Naive thymus-derived CD4-positive, alpha-beta T cell (primary cell): ENCODE measurements at regions not wholly inside any gene's neighbourhood (a gene's known extent, or its start where the extent isn't known, plus 50 kb on each side); places are given as distances from the start of the nearest gene placed in this dataset.

Experiments
- ATAC-seq: fragments of 150-1000 bp; cut with Tn5 transposase; 2 replicates; pipeline ENCODE4 v1.10.0; 2021; ENCODE audit warnings: mild to moderate bottlenecking, moderate library complexity
- CTCF ChIA-PET: fragments of 350-600 bp; sonication (Branson Sonifier 250); formaldehyde crosslinking; loops from one replicate; lab custom pipeline; 2021; ENCODE audit warnings: antibody characterized with exemption; lab: Charles Lee
- POLR2A ChIA-PET: fragments of 350-600 bp; sonication (Branson Sonifier 250); formaldehyde crosslinking; loops from one replicate; lab custom pipeline; 2021; ENCODE audit warnings: antibody characterized with exemption, inconsistent platforms; lab: Charles Lee
- DNase-seq, 9 donors: peaks; one replicate each; pipeline versions ENCODE4 v3.0.0 to v3.0.0-alpha.2; 2020 to 2022; ENCODE audit warnings: mixed read lengths in 1 of 9
- H3K27ac ChIP-seq: one replicate; pipeline ENCODE4 v1.7.0; 2013; ENCODE audit warnings: mild to moderate bottlenecking, low read depth, low read length, moderate library complexity
- H3K27me3 ChIP-seq, 2 donors: one replicate each; pipeline ENCODE4 v1.7.0; 2013; ENCODE audit warnings: low read length in 2 of 2, mild to moderate bottlenecking in 2 of 2, moderate library complexity in 2 of 2; ENCODE audit not compliant: control insufficient read depth in 2 of 2, insufficient read depth in 2 of 2
- H3K36me3 ChIP-seq, 3 experiments: 1 replicate in 2 of 3; 2 replicates in 1 of 3; pipeline ENCODE4 v1.7.0; 2013; ENCODE audit warnings: low read length in 3 of 3, mild to moderate bottlenecking in 3 of 3, moderate library complexity in 1 of 3; ENCODE audit not compliant: insufficient read depth in 3 of 3, control insufficient read depth in 2 of 3
- H3K4me1 ChIP-seq, 2 donors: one replicate each; pipeline ENCODE4 v1.7.0; 2013; ENCODE audit warnings: low read length in 2 of 2, mild to moderate bottlenecking in 2 of 2, moderate library complexity in 1 of 2; ENCODE audit not compliant: control insufficient read depth in 2 of 2, insufficient read depth in 2 of 2
- H3K4me3 ChIP-seq: 2 replicates; pipeline ENCODE4 v1.7.0; 2013; ENCODE audit warnings: mild to moderate bottlenecking, low read length
- H3K9me3 ChIP-seq, 3 experiments: 1 replicate in 2 of 3; 2 replicates in 1 of 3; pipeline ENCODE4 v1.7.0; 2013; ENCODE audit warnings: low read length in 3 of 3; ENCODE audit not compliant: control insufficient read depth in 2 of 3
- H3K27ac Mint-ChIP-seq, 9 donors: one replicate each; pipeline ENCODE4 v1.8.0; 2020 to 2022; ENCODE audit warnings: mixed read lengths in 9 of 9, mild to moderate bottlenecking in 8 of 9, moderate library complexity in 5 of 9, inconsistent platforms in 2 of 9
- H3K27me3 Mint-ChIP-seq, 5 donors: one replicate each; pipeline ENCODE4 v1.8.0; 2021 to 2022; ENCODE audit warnings: mixed read lengths in 5 of 5, mild to moderate bottlenecking in 1 of 5
- H3K36me3 Mint-ChIP-seq, 5 donors: one replicate each; pipeline ENCODE4 v1.8.0; 2020 to 2022; ENCODE audit warnings: mixed read lengths in 5 of 5, mild to moderate bottlenecking in 3 of 5, inconsistent platforms in 1 of 5
- H3K4me1 Mint-ChIP-seq, 7 donors: one replicate each; pipeline ENCODE4 v1.8.0; 2020 to 2022; ENCODE audit warnings: mixed read lengths in 7 of 7, mild to moderate bottlenecking in 3 of 7, inconsistent platforms in 1 of 7
- H3K4me3 Mint-ChIP-seq, 10 donors: one replicate each; pipeline ENCODE4 v1.8.0; 2020 to 2022; ENCODE audit warnings: mild to moderate bottlenecking in 10 of 10, mixed read lengths in 10 of 10, moderate library complexity in 6 of 10, inconsistent platforms in 2 of 10
- H3K9me3 Mint-ChIP-seq, 11 donors: one replicate each; pipeline ENCODE4 v1.8.0; 2020 to 2022; ENCODE audit warnings: mixed read lengths in 11 of 11, mild to moderate bottlenecking in 4 of 11, inconsistent platforms in 1 of 11, moderate library complexity in 1 of 11
- intact Hi-C, 2 donors: fragments of 100-400 bp; cut with micrococcal nuclease; formaldehyde crosslinking; loops; one replicate each; pipeline ENCODE4 v1.15.1; 2023

DNA sequence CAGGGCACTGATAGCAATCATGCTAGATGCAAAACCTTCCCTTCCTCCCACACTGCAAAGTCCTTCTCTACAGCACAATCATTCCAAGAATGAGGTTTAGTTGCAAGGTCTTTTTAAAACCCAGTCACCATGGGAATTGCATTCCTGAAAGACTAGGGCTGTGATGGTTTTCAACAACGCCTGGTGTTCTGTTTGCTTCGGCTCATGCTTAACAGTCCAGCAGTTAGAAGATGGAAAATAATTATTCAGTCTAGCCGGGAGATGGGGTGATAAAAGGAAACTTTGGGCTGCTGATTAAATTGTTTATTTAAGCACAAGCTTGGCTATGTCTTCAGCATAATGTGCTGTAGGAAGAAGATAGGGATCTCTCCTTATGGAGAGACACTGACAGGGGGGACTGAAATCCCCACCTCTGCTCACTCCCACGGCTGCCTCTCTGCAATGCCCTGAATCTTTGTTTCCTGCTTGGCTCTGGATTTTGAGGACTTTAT is 211.4 kb downstream of the MID1IP1 start:
- Mint-ChIP-seq H3K9me3 (no peaks in the 10 kb centered on the region), H3K4me1 (peaks cover 0 to 4% (median 0%) of the 10 kb centered on the region in 7 donors), H3K36me3 (no peaks in the 10 kb centered on the region), H3K27ac (no peak overlapping the region), H3K27me3 (peaks cover 0 to 4% (median 0%) of the 10 kb centered on the region in 5 donors), H3K4me3 (no peak overlapping the region)
- no peaks in the 10 kb centered on the region for H3K27me3 ChIP-seq
- no peak for DNase-seq
- H3K36me3 ChIP-seq: no peaks in the 10 kb centered on the region
- no peak for ATAC-seq
- POLR2A ChIA-PET: no interaction called here
- H3K4me1 ChIP-seq: no peaks in the 10 kb centered on the region
- no peak overlapping the region for H3K27ac ChIP-seq
- H3K4me3 ChIP-seq: no peak overlapping the region
- CTCF ChIA-PET: no interaction called here
- no peaks in the 10 kb centered on the region for H3K9me3 ChIP-seq
- intact Hi-C loops: no loop called here

DNA sequence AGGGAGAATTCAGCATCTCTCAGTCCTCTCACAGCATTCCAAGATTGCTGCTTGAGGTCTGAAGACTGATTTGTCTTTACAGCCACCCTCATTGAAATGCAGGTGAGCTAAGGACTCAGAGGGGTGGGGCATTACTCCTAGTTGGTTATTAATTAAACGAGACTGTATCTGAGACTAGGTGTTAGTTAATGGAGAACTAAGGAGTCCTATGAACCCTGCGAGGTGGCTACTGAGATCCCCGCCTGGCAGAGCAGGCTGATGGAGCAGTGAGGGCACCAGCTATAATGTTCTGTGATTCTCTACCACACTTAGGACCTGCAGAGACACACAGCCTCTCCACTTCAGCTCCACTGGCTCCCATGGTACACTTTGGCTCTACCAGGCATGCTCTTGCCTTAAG is 215.3 kb downstream of the MID1IP1 start:
- H3K4me1 Mint-ChIP-seq: peaks cover 0 to 4% (median 0%) of the 10 kb centered on the region in 7 donors
- H3K4me3 Mint-ChIP-seq: no peak overlapping the region

DNA sequence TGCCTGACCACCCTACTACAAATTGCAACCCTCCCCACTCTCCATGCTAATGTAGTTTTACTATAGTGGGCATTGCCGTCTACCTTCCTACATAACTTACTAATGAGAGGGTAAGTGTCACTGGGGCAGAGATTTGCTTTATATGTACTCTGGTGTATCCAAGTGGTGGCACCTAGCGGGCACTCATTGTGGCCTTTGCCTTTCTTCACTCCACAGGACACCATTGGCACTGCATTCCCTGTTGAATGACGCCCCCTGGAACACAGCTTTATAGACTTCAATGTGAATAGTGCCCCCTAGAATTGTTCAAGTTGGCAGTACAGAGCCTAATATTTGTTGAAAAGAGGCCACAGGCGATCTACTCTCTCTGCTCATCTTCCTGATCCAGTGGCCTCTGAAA is 215.8 kb downstream of the MID1IP1 start:
- H3K27me3 ChIP-seq: no peaks in the 10 kb centered on the region
- H3K9me3 Mint-ChIP-seq: no peaks in the 10 kb centered on the region
- H3K4me1 Mint-ChIP-seq: peaks cover 0 to 4% (median 0%) of the 10 kb centered on the region in 7 donors
- no peak overlapping the region for H3K4me3 Mint-ChIP-seq
- intact Hi-C loops: no loop called here
- no peaks in the 10 kb centered on the region for H3K27me3 Mint-ChIP-seq
- H3K27ac Mint-ChIP-seq: no peak overlapping the region
- DNase-seq (no peak), ATAC-seq (no peak)
- ChIA-PET POLR2A (no interaction called here), CTCF (no interaction called here)
- no peaks in the 10 kb centered on the region for H3K9me3 ChIP-seq
- H3K4me3 ChIP-seq: no peak overlapping the region
- H3K27ac ChIP-seq: no peak overlapping the region
- no peaks in the 10 kb centered on the region for H3K36me3 ChIP-seq
- no peaks in the 10 kb centered on the region for H3K4me1 ChIP-seq
- H3K36me3 Mint-ChIP-seq: no peaks in the 10 kb centered on the region

More for the DNA sequence above, 215.3 kb downstream of the MID1IP1 start:
- intact Hi-C loops: no loop called here
- Histone ChIP-seq H3K27me3 (no peaks in the 10 kb centered on the region), H3K4me3 (no peak overlapping the region), H3K27ac (no peak overlapping the region), H3K9me3 (no peaks in the 10 kb centered on the region), H3K36me3 (no peaks in the 10 kb centered on the region), H3K4me1 (no peaks in the 10 kb centered on the region)
- DNase-seq: no peak
- H3K27ac Mint-ChIP-seq: no peak overlapping the region
- no peak for ATAC-seq
- POLR2A ChIA-PET: no interaction called here
- no peaks in the 10 kb centered on the region for H3K36me3 Mint-ChIP-seq
- no peaks in the 10 kb centered on the region for H3K9me3 Mint-ChIP-seq
- H3K27me3 Mint-ChIP-seq: no peaks in the 10 kb centered on the region
- CTCF ChIA-PET: no interaction called here

DNA sequence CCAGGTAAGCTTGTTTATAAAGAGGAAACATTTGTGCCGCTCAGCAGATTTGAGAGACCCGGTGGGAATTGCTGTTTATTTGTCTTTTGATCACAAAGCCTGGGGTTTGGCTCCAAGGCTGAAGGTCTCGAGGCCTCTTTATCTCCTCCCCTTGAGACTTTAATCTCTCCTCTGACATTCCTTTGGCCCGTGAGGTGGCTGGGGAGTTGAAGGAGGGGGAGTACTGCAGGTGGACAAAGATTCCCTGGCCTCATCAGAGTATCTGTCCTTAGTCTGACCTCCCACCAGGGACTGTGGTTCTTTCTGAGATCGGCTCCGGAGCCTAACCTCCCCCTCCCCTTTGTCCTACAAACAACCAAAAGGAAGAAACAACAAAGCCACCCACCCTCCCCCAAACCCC is 216.5 kb downstream of the MID1IP1 start:
- Histone ChIP-seq H3K4me3 (no peak overlapping the region), H3K4me1 (no peaks in the 10 kb centered on the region), H3K27me3 (no peaks in the 10 kb centered on the region), H3K36me3 (no peaks in the 10 kb centered on the region), H3K27ac (no peak overlapping the region), H3K9me3 (no peaks in the 10 kb centered on the region)
- Mint-ChIP-seq H3K4me3 (no peak overlapping the region), H3K36me3 (no peaks in the 10 kb centered on the region), H3K27ac (no peak overlapping the region), H3K4me1 (peaks cover 0 to 4% (median 0%) of the 10 kb centered on the region in 7 donors), H3K27me3 (no peaks in the 10 kb centered on the region), H3K9me3 (no peaks in the 10 kb centered on the region)
- ATAC-seq: no peak
- no peak for DNase-seq
- intact Hi-C loops: no loop called here
- POLR2A ChIA-PET: no interaction called here
- CTCF ChIA-PET: no interaction called here

DNA sequence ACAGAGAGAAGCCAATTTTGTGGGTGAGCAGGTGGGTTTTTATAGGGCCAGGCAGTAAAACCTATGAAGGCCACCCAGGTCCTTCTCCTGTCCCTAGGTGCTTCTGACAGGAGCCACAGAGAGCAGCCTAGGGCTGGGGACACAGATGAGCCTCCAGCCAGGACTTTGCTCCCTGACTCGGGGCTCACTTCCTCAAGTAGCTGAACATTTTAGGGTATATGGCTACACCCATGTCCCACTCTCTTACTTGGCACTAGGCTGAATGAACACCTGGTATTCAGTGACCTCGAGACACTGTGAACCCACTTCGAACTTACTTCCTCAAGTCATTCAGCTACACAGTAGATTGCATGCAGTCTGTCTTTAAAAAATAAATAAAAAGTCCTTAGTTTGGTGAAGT is 217.3 kb downstream of the MID1IP1 start:
- ChIA-PET POLR2A (no interaction called here), CTCF (no interaction called here)
- H3K27ac ChIP-seq: no peak overlapping the region
- H3K4me3 ChIP-seq: no peak overlapping the region
- Mint-ChIP-seq H3K36me3 (no peaks in the 10 kb centered on the region), H3K4me1 (peaks cover 0 to 2% (median 0%) of the 10 kb centered on the region in 7 donors), H3K27me3 (peaks cover 0 to 2% (median 0%) of the 10 kb centered on the region in 5 donors), H3K27ac (no peak overlapping the region), H3K9me3 (no peaks in the 10 kb centered on the region), H3K4me3 (no peak overlapping the region)
- ATAC-seq: no peak
- intact Hi-C loops: no loop called here
- DNase-seq: no peak
- H3K9me3 ChIP-seq: no peaks in the 10 kb centered on the region
- H3K36me3 ChIP-seq: no peaks in the 10 kb centered on the region
- H3K4me1 ChIP-seq: no peaks in the 10 kb centered on the region
- H3K27me3 ChIP-seq: no peaks in the 10 kb centered on the region

DNA sequence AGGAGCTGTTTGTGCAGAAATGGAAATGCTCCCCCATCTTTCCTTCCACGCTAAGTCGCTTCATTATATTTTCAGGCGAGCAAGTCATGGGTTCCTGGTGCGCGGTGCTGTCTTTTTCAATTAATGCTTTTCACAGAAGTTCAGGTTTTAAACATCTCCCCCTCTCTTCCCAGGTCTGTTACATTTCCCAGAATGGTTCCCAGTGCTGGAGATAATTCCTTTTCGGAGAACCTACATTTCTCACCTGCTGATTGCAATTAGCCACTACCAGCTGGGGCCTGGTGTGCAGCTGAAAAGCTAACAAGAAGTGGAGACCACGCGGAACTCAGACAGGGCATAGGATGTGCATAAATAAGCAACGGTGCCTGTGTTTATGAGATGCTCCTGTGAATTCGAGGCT is 217.8 kb downstream of the MID1IP1 start:
- no peaks in the 10 kb centered on the region for H3K36me3 ChIP-seq
- ATAC-seq (no peak), DNase-seq (no peak)
- no peak overlapping the region for H3K27ac ChIP-seq
- intact Hi-C loops: no loop called here
- no peak overlapping the region for H3K4me3 ChIP-seq
- no peaks in the 10 kb centered on the region for H3K27me3 ChIP-seq
- H3K9me3 Mint-ChIP-seq: no peaks in the 10 kb centered on the region
- H3K27me3 Mint-ChIP-seq: peaks cover 0 to 2% (median 0%) of the 10 kb centered on the region in 5 donors
- H3K4me3 Mint-ChIP-seq: no peak overlapping the region
- no peaks in the 10 kb centered on the region for H3K4me1 ChIP-seq
- peaks cover 0 to 2% (median 0%) of the 10 kb centered on the region in 7 donors for H3K4me1 Mint-ChIP-seq
- H3K36me3 Mint-ChIP-seq: no peaks in the 10 kb centered on the region
- H3K9me3 ChIP-seq: no peaks in the 10 kb centered on the region
- no peak overlapping the region for H3K27ac Mint-ChIP-seq
- ChIA-PET CTCF (no interaction called here), POLR2A (no interaction called here)

DNA sequence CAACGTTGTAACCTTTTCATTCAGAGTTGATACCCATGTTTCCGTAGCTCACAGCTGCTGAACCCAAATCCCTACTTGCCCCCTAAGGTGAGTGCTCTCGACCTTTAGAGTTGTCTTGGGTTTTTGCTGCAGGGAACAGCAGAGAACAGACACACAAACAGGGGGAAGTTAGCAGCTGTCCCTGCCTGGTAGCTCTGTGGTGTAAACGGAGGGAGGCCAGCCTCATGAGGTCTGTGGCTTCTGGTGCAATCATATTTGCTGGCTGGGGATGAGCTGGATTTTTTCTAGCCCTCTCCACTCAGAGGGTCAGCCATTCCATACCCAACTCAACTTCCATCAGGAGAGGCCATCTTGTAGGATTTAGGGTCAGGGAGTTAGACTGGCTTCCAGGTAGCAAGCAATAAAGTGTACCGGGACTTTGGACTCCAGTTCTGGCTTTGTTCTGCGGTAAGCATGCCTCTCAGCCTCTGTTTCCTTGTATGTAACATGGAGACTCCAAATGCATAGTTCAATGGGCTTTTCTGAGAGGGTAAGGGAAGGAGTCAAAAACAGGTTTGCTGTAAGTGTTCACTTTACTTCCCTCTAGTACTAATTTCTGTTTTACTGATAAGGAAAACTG is 218.9 kb downstream of the MID1IP1 start:
- Histone ChIP-seq H3K36me3 (no peaks in the 10 kb centered on the region), H3K4me3 (no peak overlapping the region), H3K27me3 (no peaks in the 10 kb centered on the region), H3K9me3 (no peaks in the 10 kb centered on the region), H3K27ac (no peak overlapping the region), H3K4me1 (no peaks in the 10 kb centered on the region)
- no peaks in the 10 kb centered on the region for H3K36me3 Mint-ChIP-seq
- peaks cover 0 to 2% (median 0%) of the 10 kb centered on the region in 5 donors for H3K27me3 Mint-ChIP-seq
- ChIA-PET CTCF (no interaction called here), POLR2A (no interaction called here)
- ATAC-seq: no peak
- H3K27ac Mint-ChIP-seq: no peak overlapping the region
- no peak overlapping the region for H3K4me3 Mint-ChIP-seq
- no peaks in the 10 kb centered on the region for H3K4me1 Mint-ChIP-seq
- no peaks in the 10 kb centered on the region for H3K9me3 Mint-ChIP-seq
- no peak for DNase-seq
- intact Hi-C loops: no loop called here
